Lower lobe of right lung (tissue), 2 donors: ENCODE measurements at regions not wholly inside any gene's neighbourhood (a gene's known extent, or its start where the extent isn't known, plus 50 kb on each side); places are given as distances from the start of the nearest gene placed in this dataset.
"Not testable (repeated sequence)": the region's sequence is repeated elsewhere in the genome, so short reads cannot be mapped to it uniquely, and the experiment has no call there.

Experiments
- ATAC-seq, 2 donors: fragments of 200-7000 bp; cut with Tn5 transposase; one replicate each; pipeline ENCODE4 v1.9.1; 2020 to 2022; ENCODE audit warnings: mild to moderate bottlenecking in 2 of 2, moderate library complexity in 2 of 2
- DNase-seq: peaks from one replicate; pipeline ENCODE4 v3.0.0-alpha.2; 2020
- H3K27ac ChIP-seq: fragments of 200-600 bp; one replicate; pipeline ENCODE4 v1.8.0; 2022
- H3K27me3 ChIP-seq: fragments of 200-600 bp; one replicate; pipeline ENCODE4 v1.8.0; 2022; ENCODE audit warnings: low read depth
- H3K36me3 ChIP-seq: fragments of 200-600 bp; one replicate; pipeline ENCODE4 v1.8.0; 2022; ENCODE audit warnings: mild to moderate bottlenecking
- H3K4me1 ChIP-seq: fragments of 200-600 bp; one replicate; pipeline ENCODE4 v1.8.0; 2022
- H3K4me3 ChIP-seq: fragments of 200-600 bp; one replicate; pipeline ENCODE4 v1.8.0; 2022; ENCODE audit warnings: mild to moderate bottlenecking
- H3K9me3 ChIP-seq: fragments of 200-600 bp; one replicate; pipeline ENCODE4 v1.8.0; 2022
- intact Hi-C: fragments of 100-400 bp; cut with DNase I; formaldehyde crosslinking; loops from one replicate; pipeline ENCODE4 v1.11.0; 2022
- TF ChIP-seq, protein P1 (sequence below): fragments of 200-600 bp; IDR thresholded peaks from one replicate; pipeline ENCODE4 v1.8.0; 2022; ENCODE audit warnings: antibody characterized with exemption, mild to moderate bottlenecking
- donor health status: DM: no; HTN: yes; CAD: no; lungs with severe emphysema.

DNA sequence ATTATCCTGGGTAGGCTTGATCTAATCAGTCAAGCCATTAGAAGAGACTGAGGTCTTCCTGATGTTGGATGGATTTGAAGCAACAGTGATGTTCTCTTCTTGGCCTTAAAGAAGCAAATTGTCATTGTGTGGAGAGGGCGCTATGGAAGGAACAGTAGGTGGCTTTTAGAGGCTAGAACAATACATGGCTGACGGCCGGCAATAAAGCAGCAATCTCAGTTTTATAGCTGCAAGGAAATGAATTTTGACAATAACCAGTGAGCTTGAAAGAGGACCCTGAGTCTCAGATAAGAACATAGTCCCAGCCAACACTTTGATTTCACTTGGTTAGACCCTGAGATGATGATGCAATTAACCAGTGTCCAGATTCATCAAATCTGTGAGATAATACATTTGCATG lies 302.1 kb downstream of the NSUN3 start:
- Histone ChIP-seq H3K4me1 (no peaks in the 10 kb centered on the region), H3K9me3 (no peaks in the 10 kb centered on the region), H3K27me3 (no peaks in the 10 kb centered on the region), H3K36me3 (no peaks in the 10 kb centered on the region), H3K4me3 (no peak overlapping the region), H3K27ac (no peak overlapping the region)
- DNase-seq (no peak), ATAC-seq (no peak)
- TF ChIP-seq, protein P1, sequence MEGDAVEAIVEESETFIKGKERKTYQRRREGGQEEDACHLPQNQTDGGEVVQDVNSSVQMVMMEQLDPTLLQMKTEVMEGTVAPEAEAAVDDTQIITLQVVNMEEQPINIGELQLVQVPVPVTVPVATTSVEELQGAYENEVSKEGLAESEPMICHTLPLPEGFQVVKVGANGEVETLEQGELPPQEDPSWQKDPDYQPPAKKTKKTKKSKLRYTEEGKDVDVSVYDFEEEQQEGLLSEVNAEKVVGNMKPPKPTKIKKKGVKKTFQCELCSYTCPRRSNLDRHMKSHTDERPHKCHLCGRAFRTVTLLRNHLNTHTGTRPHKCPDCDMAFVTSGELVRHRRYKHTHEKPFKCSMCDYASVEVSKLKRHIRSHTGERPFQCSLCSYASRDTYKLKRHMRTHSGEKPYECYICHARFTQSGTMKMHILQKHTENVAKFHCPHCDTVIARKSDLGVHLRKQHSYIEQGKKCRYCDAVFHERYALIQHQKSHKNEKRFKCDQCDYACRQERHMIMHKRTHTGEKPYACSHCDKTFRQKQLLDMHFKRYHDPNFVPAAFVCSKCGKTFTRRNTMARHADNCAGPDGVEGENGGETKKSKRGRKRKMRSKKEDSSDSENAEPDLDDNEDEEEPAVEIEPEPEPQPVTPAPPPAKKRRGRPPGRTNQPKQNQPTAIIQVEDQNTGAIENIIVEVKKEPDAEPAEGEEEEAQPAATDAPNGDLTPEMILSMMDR: no peak
- intact Hi-C loops: no loop called here

- ATAC-seq (no peak), DNase-seq (no peak)
- Histone ChIP-seq H3K4me1 (no peaks in the 10 kb centered on the region), H3K4me3 (no peak overlapping the region), H3K36me3 (no peaks in the 10 kb centered on the region), H3K9me3 (no peaks in the 10 kb centered on the region), H3K27ac (no peak overlapping the region), H3K27me3 (no peaks in the 10 kb centered on the region)
- intact Hi-C loops: no loop called here
- TF ChIP-seq, protein P1: no peak
Observed at GRCh38 chr3:94372026-94372425, 309.2 kb downstream of the NSUN3 start.

DNA sequence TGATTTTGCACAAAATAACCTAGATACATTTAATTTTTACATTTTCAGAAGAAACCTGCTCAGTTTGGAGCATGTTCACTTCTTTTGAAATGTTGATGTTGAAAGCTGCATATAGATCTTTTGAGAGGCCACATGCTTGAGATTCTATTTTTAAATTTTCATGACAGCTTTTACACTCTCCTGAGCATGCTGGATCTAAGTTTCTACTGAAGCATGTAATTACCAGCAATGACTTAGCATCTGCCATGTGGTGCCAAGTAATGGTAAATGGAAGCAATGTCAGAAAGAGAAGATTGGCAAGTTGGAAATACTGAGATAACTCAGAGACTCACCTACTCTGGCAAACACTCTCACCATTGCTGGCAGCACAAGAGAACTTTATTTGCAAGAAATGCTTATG lies 310.6 kb downstream of the NSUN3 start:
- H3K27ac ChIP-seq: no peak overlapping the region
- no peaks in the 10 kb centered on the region for H3K27me3 ChIP-seq
- ATAC-seq (no peak), DNase-seq (no peak)
- H3K9me3 ChIP-seq: no peaks in the 10 kb centered on the region
- H3K36me3 ChIP-seq: no peaks in the 10 kb centered on the region
- no peaks in the 10 kb centered on the region for H3K4me1 ChIP-seq
- TF ChIP-seq, protein P1: no peak
- intact Hi-C loops: no loop called here
- H3K4me3 ChIP-seq: no peak overlapping the region

- Histone ChIP-seq H3K36me3 (no peaks in the 10 kb centered on the region), H3K27ac (no peak overlapping the region), H3K4me1 (no peaks in the 10 kb centered on the region), H3K4me3 (no peak overlapping the region), H3K9me3 (no peaks in the 10 kb centered on the region), H3K27me3 (no peaks in the 10 kb centered on the region)
- ATAC-seq: no peak
- no peak for DNase-seq
- intact Hi-C loops: no loop called here
- TF ChIP-seq, protein P1: no peak
Observed at GRCh38 chr3:94374439-94375161, 311.7 kb downstream of the NSUN3 start.

DNA sequence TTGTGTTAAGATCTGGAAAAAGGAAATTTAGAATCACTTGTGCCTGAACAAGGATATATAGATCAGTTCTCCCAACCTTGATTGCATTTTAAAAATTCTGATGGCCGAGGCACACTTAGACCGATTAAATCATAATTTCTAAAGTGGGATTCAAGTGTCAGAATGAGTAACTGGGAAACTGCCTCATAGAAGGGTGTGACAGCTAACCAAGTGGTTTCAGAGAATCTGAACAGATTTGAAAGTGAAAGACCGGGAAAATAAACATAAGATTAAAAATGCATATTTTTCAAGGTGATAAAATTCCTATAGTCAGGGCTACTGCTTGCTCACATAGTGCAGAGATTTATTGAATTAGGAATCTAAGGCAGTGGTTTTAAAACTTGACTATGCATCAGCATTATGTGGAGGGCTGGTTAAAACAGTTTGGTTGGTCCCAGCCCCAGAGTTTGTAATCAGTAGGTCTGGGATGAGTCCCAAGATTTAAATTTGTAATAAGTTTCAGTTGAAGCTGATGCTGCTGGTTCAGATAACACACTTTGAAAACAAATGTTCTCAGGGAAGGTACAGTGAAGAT lies 314.3 kb downstream of the NSUN3 start:
- H3K27ac ChIP-seq, H3K36me3 ChIP-seq, H3K4me1 ChIP-seq, DNase-seq, intact Hi-C loops, H3K4me3 ChIP-seq, H3K27me3 ChIP-seq, H3K9me3 ChIP-seq, ATAC-seq: not testable (repeated sequence)

GRCh38 chr3:94377863-94378262 lies 315.0 kb downstream of the NSUN3 start:
- ATAC-seq, H3K27me3 ChIP-seq, H3K9me3 ChIP-seq, H3K27ac ChIP-seq, intact Hi-C loops, DNase-seq, H3K4me3 ChIP-seq, H3K36me3 ChIP-seq, H3K4me1 ChIP-seq: not testable (repeated sequence)
